ACHN (cell line): ENCODE measurements at regions not wholly inside any gene's neighbourhood (a gene's known extent, or its start where the extent isn't known, plus 50 kb on each side); places are given as distances from the start of the nearest gene placed in this dataset.

Experiments
- DNase-seq: peaks from one replicate; pipeline ENCODE4 v3.0.0-alpha.2; 2015
- in situ Hi-C: cut with HindIII; loops from 2 replicates; pipeline ENCODE4 v1.10.0; 2017; ENCODE audit warnings: low sequenced_read_pairs, low pct_ligation_motif_present, low pct_unique_long_range_greater_than_20kb

DNA sequence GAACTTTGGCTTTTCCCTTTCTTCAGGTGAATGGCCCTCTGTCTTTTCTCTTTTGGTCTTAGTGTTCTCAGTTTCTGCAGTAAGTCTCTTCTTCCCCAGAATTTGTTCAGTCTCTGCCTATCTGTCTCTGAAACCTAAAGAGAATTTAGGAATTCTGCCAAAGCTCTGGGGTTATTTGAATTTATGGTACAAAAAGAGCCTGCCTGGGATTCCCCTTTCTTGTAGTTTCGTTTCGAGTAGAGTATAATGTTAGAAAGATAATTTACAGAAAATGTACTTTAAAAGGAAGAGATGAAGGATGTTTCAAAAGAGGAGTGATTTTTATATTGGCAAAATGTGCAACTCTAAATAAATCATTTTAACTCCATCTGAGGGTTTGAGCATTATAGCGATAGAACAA lies 247.4 kb upstream of the SATB1 start:
- no peak for DNase-seq
- in situ Hi-C loops: no loop called here

DNA sequence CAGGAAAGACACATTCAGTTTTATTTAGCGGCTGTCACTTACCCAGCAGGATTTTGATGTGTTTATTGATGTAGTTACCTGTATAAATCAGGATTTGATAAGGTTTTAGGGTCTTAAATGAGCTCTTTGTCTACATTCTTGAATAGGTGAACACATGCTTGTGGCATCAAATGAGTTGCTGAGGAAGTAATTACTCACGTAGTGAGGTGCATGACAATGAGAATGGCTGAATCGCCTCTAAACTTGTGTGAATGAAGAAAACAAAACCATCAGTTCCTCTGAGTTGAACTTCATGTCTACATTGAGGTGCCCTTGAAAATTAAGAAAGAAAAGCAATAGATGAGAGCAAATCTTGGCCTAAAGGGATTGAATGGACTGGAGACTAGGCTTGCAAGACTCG lies 245.6 kb upstream of the SATB1 start:
- in situ Hi-C loops: no loop called here
- no peak for DNase-seq

DNA sequence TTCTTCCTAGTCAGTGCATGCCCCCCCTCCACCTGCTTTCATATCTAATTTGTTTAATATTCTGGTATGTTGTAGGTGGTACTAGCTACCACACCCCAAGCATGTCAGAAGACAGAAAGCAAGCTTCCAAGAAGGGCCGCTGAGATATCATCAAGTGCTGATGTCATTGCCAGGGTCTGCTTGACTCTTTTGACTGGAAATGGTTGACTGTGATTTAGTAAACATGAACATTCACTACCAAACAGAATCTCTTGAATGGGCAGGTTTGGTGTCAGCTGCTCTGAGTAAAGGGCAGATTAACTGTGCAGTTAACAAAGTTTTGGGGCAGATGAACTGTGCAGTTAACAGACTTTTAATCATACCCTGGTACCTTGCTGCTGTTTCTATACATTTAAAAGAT lies 244.2 kb upstream of the SATB1 start:
- in situ Hi-C loops: no loop called here
- no peak for DNase-seq

DNA sequence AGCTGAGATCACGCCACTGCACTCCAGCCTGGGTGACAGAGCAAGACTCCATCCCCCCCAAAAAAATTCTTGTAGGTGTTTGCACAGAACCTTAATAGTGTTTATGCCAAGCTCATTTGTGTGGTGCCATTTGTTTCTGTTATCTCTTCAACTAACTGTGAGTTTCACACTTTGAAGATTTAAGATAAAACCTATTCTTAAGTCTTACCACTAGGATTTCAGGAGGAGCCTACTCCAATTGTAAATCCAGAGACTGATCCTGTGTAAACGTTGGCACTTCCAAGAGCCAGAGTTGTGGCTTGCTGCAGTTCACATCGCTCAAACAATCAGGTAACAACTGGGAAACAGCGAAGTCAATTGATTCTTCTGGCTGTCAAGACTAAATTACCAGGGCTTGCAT lies 242.4 kb upstream of the SATB1 start:
- in situ Hi-C loops: no loop called here
- no peak for DNase-seq

DNA sequence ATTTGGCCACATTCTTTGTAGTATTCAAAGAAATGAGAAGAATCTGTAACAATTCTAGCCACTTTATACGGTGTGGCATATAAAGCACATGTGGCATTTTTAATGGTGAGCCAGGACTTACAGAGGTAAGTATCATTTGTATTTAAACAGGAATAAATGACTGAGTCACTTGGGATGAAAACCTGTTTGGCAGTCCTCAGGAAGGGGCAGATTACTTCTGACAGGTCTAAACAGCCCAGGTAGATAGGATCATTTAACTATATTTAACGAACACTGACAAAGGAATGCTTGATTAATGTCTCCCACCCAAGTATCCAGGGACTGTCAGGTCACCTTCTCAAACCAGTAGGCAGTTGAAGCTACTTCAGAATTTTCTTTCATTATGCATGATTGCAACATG lies 241.5 kb upstream of the SATB1 start:
- no peak for DNase-seq
- in situ Hi-C loops: no loop called here

DNA sequence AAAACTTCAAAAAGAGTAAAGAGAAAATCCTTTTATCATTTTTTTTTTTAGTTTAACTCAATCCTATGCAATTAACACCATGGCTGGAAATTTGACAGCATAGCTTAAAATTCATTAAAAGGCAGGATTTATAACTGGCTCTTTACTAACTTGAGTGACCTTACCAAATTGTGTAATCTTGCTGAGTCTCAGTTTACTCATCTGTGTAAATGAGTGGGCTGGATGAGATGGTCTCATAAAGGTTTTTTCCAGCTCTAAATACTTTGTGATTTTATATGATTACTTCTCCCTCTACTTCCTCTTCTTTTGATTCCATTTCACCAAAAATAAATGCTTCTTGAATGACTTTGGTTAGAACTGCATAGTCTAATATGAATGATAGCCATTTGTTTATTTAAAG lies 234.9 kb upstream of the SATB1 start:
- no peak for DNase-seq
- in situ Hi-C loops: no loop called here

DNA sequence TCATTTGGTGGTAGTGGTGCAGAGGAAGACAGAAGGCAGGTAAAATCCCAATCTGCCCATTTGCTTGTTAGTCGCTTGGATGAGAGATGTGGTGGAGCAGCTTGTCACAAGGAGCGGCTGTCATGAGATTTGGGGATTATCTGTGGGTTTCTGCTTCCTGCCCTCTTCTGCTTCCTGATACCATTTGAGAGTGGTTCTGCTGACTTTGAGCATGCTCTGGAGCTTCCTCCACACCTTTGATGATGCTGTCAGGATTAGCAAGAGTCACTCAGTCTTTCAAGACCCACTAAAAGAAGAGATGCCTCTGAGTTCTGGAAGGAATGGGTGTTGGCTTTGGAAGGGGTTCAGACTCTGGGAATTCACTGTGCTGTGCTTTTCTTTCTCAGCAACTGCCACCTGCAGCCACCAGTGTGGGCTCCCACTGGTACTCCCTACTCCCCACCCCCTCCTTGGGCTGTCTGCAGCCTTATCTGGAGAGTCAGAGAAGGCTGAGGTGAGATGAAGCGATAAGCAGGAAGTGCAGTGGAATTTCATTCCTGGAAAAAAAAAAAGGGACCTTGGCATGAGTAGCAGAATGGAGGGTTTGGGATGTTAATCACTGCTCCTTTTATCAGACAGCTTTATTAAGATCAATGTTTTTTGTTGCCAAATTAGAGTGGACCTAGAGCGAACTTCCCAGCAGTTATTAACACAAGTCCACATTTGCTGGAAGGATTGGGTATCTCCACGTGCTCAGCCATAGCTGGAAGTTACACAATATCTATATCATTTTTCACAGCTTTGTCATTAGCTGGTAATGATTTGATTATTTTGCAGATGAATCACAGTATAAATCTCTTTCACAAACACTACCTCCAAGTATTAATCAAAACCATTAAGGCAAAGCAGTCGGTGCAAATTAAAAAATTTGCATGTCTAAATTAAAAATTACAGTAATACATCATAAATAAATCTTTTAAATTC lies 233.0 kb upstream of the SATB1 start:
- in situ Hi-C loops: no loop called here
- DNase-seq: no peak

DNA sequence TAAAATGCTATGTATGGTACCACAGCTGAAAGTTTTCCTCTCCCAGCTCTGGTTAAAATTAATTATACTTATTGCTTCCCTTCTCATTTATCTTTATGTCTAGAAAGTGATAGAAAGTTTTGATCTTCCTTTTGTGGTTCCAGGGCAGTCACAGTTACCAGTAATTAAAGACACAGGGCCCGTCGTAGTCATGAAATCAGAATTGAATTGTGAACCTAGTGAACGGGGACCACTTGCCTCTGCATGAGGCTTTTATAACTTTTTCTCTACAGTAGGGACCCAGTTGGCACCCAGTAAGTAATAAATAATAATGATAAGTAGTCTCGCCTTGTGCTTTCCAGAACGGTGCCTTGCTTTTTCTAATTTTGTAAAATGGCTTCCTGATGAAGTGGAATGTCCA lies 231.7 kb upstream of the SATB1 start:
- DNase-seq: no peak
- in situ Hi-C loops: no loop called here

DNA sequence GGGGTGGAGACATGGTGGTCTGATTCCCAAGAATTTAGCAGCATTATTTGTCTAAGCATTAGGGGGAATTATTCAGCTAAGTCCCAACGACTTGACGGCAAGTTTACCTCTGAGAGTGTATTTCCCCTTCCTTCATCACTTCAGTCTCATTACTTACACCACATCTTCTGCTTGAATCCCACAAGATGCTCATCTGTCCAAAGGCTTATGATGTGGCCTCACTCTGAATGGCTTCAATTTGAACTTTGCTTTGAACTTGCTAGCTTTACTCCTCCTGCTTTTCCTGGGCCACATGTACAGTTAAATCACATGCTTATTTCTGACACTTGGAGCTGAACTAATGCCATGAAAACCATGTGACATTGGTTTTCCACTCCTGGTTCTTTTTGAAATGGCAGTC lies 231.3 kb upstream of the SATB1 start:
- DNase-seq: no peak
- in situ Hi-C loops: no loop called here

DNA sequence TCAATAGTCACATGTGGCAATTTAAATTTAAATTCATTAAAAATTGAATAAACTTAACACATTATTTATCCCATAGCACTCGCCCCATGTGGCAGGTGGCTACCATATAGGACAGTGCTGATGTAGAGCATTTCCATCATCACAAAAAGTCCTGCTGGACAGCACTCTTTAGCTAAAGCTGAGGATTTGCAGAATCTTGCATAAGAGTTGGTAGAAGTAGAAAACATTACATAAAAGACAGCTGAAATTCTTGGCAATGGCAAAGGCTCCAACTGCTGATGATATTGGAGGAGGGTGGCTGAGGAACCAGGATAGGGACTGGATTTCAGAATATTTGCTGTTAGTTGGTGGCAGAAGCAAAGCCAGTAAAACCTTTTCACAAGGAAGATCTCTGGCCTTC lies 230.7 kb upstream of the SATB1 start:
- no peak for DNase-seq
- in situ Hi-C loops: no loop called here

DNA sequence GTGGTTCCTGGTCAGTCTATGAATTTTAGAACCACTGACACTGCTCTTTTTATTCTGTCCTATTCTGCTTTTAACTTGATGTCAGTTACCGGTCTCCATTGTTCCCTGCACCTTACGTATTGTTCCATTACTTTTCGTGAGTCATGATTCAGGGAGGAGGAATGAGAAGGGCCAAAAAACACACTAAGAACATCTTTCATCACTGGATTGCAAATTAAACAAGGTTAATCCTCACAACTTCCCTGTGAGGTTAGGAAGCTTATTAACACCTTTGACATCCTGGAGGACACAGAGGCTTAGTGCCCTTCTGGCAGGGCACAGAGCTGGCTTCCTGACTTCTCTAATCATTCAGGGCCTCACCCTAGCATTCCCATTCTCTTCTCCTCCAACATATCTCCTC lies 227.6 kb upstream of the SATB1 start:
- in situ Hi-C loops: no loop called here
- DNase-seq: no peak

DNA sequence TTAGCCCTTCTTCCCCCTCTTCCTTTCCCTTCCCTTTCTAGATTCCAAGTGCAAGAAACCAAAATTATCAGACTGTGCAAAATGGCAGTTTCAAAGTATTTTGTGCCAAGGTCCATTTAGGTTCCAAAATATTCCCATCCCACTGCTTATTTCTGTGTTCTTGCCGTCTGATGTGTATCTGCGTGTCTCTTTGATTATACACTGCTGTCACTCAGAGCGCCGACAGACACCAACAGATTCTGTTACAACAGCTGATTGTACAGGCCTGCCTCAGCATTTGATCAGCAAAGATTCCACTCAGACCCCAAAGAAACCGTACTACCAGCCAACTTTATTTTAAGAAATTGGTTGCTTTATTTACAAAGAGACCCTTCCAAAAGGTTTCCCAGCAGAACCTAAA lies 225.6 kb upstream of the SATB1 start:
- in situ Hi-C loops: no loop called here
- DNase-seq: no peak

DNA sequence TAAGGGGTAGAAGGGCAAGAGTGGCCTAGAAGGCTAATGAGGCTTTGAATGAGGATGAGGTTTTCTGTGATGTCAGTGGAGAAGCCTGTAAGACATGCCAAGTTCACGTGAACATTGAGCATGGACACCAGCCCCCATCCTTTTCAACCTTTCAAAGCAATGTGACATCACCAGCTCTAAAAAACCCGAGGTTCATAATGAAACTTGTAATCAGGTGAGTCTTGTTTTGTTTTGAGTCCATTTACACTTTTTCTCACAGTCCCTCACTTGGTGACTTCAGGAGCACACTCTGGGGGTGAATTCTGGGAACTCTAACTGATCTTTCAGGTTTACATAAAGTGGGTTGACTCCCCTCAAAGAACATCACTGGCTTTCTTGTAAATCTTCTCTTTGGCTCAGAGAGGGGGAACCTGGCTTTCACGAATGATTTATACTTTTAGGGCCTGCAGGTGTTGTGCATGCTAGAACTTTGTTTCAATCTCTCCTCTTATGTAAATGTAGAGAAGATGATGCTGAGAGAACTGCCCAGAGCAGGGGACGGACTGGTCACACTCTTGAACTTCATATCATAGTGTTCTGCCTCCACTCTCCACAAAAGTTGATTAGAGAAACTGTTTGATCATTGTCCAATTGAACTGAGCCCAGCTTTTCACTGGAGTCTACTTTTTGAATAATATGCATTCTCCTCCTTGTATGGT lies 224.7 kb upstream of the SATB1 start:
- no peak for DNase-seq
- in situ Hi-C loops: no loop called here

DNA sequence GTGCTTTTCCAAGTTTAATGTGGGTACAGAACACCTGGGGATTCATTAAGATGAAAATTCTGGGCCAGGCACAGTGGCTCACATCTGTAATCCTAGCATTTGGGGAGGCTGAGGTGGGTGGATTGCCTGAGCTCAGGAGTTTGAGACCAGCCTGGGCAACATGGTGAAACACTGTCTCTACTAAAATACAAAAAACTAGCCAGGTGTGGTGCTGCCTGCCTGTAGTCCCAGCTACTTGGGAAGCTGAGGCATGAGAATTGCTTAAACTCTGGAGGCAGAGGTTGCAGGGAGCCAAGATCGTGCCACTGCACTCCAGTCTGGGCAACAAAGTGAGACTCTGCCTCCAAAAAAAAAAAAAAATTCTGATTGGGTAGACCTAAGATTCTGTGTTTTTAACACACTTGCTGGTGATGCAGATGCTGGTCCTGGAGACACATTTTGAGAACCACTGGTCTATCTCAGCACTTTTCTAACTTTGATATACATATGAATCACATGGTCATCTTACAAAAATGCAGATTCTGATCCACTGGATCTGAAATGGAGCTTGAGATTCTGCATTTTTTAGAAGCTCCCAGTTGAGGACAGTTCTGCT lies 223.8 kb upstream of the SATB1 start:
- no peak for DNase-seq
- in situ Hi-C loops: no loop called here

DNA sequence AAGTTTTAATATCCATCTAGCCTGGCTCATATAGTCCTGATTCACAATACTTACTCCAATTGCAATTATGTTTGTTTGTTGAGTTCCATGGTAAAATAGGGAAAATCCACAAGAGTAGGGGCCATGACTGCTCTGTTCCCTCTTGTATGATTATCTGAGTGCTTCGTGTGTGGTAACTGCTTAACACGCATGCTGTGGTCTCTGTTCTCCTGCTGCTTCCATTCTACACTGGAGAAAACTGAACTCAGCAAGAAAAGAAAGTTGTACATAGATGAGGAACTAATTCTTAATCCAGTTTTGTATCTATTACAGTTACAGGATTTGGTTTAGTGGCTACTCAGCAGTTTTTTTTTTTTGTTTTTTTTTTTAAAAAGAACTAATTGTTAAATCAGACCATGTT lies 223.0 kb upstream of the SATB1 start:
- DNase-seq: no peak
- in situ Hi-C loops: no loop called here

DNA sequence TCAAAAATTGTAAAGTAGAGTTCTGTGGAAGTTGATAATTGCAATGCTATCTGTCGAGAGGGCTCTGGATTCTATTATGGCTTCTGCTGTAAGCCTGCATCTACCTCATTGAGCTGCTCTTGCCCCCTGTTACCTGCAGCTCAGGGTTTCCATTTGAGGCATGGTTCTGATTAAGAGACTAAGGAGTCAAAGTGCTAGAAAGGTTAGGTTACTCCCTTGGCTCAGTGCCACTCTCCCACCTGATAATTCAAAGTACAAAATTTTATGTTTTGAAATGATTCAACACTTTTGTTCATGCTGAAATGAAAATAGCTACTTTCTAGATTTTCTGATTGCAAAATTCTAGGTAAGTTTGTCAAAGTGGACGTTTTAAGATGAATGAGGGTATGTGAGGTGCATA lies 220.5 kb upstream of the SATB1 start:
- in situ Hi-C loops: no loop called here
- no peak for DNase-seq

DNA sequence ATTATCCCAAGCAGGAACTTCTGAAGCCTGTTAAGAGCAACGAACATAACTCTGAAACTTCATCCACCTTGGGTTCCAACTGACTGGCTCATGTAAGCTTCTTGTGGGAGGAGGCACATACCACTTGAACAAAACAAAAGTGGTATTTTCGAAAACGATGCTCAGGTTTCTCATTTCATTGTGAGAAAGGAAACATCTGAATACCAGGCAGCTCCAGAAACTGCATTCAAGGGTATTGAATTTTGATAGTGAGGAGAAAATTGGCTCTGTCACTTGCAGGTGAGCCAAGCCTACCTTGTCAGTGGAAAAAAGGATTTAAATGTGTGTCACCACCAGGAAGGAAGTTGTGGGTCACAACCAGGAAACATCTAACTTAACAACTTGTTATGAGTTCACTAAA lies 218.1 kb upstream of the SATB1 start:
- in situ Hi-C loops: no loop called here
- DNase-seq: no peak

DNA sequence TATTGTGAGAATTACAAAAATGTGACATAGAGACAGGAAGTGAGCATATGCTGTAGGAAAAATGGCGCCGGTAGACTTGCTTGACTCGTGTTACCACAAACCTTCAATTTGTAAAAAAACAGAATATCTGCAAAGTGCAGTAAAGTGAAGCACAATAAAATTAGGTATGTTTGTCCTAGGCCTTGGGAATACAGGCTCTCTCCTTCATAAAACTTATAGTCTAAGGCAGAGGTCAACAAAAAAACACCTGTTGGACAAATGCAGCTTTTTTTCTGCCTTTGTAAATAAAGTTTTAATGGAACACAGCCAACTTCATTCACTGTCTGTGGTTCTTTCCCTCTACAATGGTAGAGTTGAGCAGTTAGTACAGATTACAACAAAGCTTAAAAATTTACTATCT lies 216.8 kb upstream of the SATB1 start:
- in situ Hi-C loops: no loop called here
- DNase-seq: no peak

DNA sequence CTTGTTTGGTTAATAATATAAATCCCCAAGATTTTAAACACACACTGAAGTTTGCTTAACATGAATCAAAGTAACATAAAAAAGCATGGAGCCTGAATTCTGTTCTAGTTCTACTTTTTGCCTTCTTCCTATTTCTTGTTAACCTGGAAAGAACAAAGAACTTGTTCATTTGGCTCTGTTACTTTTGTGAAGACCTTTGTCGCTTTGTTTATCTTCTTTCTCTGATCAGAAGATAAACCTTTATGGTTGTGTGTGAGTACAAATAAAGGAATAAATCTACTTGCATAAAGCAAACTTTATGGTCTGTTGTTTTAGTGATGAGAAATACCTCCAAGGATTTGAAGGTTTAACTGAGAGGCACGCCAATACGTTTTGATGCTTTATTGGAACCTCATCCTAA lies 210.1 kb upstream of the SATB1 start:
- in situ Hi-C loops: no loop called here
- DNase-seq: no peak

DNA sequence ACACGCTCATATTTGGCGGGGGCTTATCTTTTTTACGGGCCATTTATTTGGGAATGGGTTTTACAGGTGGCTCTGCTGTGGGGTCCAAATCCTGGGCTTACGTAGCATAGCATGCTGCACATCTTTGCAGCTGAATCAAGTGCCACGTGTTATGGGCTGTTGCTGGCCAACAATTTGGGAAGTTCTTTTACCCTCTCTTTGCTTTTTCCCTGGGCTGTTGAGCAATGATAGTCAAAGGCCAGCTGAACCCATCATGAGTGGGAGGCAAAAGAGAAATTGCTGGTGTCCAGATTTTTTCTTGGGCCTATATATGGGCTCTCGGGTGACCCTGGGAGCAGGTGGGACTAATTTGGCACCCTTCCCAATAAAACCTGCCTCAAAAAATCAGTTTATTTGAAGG lies 209.3 kb upstream of the SATB1 start:
- in situ Hi-C loops: no loop called here
- no peak for DNase-seq
